ENCODE measurements at regions not wholly inside any gene's neighbourhood (a gene's known extent, or its start where the extent isn't known, plus 50 kb on each side); places are given as distances from the start of the nearest gene placed in this dataset.
"Not testable (repeated sequence)": the region's sequence is repeated elsewhere in the genome, so short reads cannot be mapped to it uniquely, and the experiment has no call there.

GRCh38 chr12:9420817-9421519 is 186.7 kb downstream of the KLRB1 start:
- H3K27me3 ChIP-seq (ENCODE audit: insufficient read depth, low read length); H3K9me3 ChIP-seq (ENCODE audit: insufficient read depth, low read depth, low read length); H3K36me3 ChIP-seq (ENCODE audit: insufficient read depth, low read depth, low read length); H3K4me3 ChIP-seq (ENCODE audit: low read length); H3K4me1 ChIP-seq (ENCODE audit: insufficient read depth, low read length); H3K9ac ChIP-seq (ENCODE audit: low read depth, low read length); H3K27ac ChIP-seq (ENCODE audit: low read length): not testable (repeated sequence)

- H3K36me3 ChIP-seq (ENCODE audit: insufficient read depth, low read depth, low read length); H3K9me3 ChIP-seq (ENCODE audit: insufficient read depth, low read depth, low read length); H3K4me1 ChIP-seq (ENCODE audit: insufficient read depth, low read length); H3K27me3 ChIP-seq (ENCODE audit: insufficient read depth, low read length); H3K27ac ChIP-seq (ENCODE audit: low read length); H3K4me3 ChIP-seq (ENCODE audit: low read length); H3K9ac ChIP-seq (ENCODE audit: low read depth, low read length): not testable (repeated sequence)
Observed at GRCh38 chr12:9418669-9419041, 189.1 kb downstream of the KLRB1 start.

GRCh38 chr12:9417947-9418668 is 189.6 kb downstream of the KLRB1 start:
- not testable (repeated sequence) for H3K9me3 ChIP-seq (ENCODE audit: insufficient read depth, low read depth, low read length); H3K9ac ChIP-seq (ENCODE audit: low read depth, low read length); H3K27me3 ChIP-seq (ENCODE audit: insufficient read depth, low read length); H3K4me1 ChIP-seq (ENCODE audit: insufficient read depth, low read length); H3K27ac ChIP-seq (ENCODE audit: low read length); H3K4me3 ChIP-seq (ENCODE audit: low read length); H3K36me3 ChIP-seq (ENCODE audit: insufficient read depth, low read depth, low read length)

- H3K9me3 ChIP-seq (ENCODE audit: insufficient read depth, low read depth, low read length); H3K4me1 ChIP-seq (ENCODE audit: insufficient read depth, low read length); H3K9ac ChIP-seq (ENCODE audit: low read depth, low read length); H3K27me3 ChIP-seq (ENCODE audit: insufficient read depth, low read length); H3K36me3 ChIP-seq (ENCODE audit: insufficient read depth, low read depth, low read length); H3K27ac ChIP-seq (ENCODE audit: low read length); H3K4me3 ChIP-seq (ENCODE audit: low read length): not testable (repeated sequence)
Observed at GRCh38 chr12:9417341-9417740, 190.4 kb downstream of the KLRB1 start.

- H3K4me3 ChIP-seq (ENCODE audit: low read length); H3K27ac ChIP-seq (ENCODE audit: low read length); H3K36me3 ChIP-seq (ENCODE audit: insufficient read depth, low read depth, low read length); H3K27me3 ChIP-seq (ENCODE audit: insufficient read depth, low read length); H3K9me3 ChIP-seq (ENCODE audit: insufficient read depth, low read depth, low read length); H3K9ac ChIP-seq (ENCODE audit: low read depth, low read length); H3K4me1 ChIP-seq (ENCODE audit: insufficient read depth, low read length): not testable (repeated sequence)
Observed at GRCh38 chr12:9416346-9416745, 191.4 kb downstream of the KLRB1 start.

GRCh38 chr12:9415898-9416297 is 191.8 kb downstream of the KLRB1 start:
- H3K27ac ChIP-seq (ENCODE audit: low read length); H3K4me1 ChIP-seq (ENCODE audit: insufficient read depth, low read length); H3K9ac ChIP-seq (ENCODE audit: low read depth, low read length); H3K27me3 ChIP-seq (ENCODE audit: insufficient read depth, low read length); H3K9me3 ChIP-seq (ENCODE audit: insufficient read depth, low read depth, low read length); H3K4me3 ChIP-seq (ENCODE audit: low read length); H3K36me3 ChIP-seq (ENCODE audit: insufficient read depth, low read depth, low read length): not testable (repeated sequence)

GRCh38 chr12:9413862-9414261 is 193.9 kb downstream of the KLRB1 start:
- H3K27me3 ChIP-seq (ENCODE audit: insufficient read depth, low read length); H3K9ac ChIP-seq (ENCODE audit: low read depth, low read length); H3K4me1 ChIP-seq (ENCODE audit: insufficient read depth, low read length); H3K9me3 ChIP-seq (ENCODE audit: insufficient read depth, low read depth, low read length); H3K27ac ChIP-seq (ENCODE audit: low read length); H3K36me3 ChIP-seq (ENCODE audit: insufficient read depth, low read depth, low read length); H3K4me3 ChIP-seq (ENCODE audit: low read length): not testable (repeated sequence)

GRCh38 chr12:9412459-9412858 is 195.3 kb downstream of the KLRB1 start:
- H3K27ac ChIP-seq (ENCODE audit: low read length); H3K27me3 ChIP-seq (ENCODE audit: insufficient read depth, low read length); H3K4me3 ChIP-seq (ENCODE audit: low read length); H3K4me1 ChIP-seq (ENCODE audit: insufficient read depth, low read length); H3K36me3 ChIP-seq (ENCODE audit: insufficient read depth, low read depth, low read length); H3K9ac ChIP-seq (ENCODE audit: low read depth, low read length); H3K9me3 ChIP-seq (ENCODE audit: insufficient read depth, low read depth, low read length): not testable (repeated sequence)

- H3K4me1 ChIP-seq (ENCODE audit: insufficient read depth, low read length); H3K36me3 ChIP-seq (ENCODE audit: insufficient read depth, low read depth, low read length); H3K27ac ChIP-seq (ENCODE audit: low read length); H3K4me3 ChIP-seq (ENCODE audit: low read length); H3K9me3 ChIP-seq (ENCODE audit: insufficient read depth, low read depth, low read length); H3K27me3 ChIP-seq (ENCODE audit: insufficient read depth, low read length); H3K9ac ChIP-seq (ENCODE audit: low read depth, low read length): not testable (repeated sequence)
Observed at GRCh38 chr12:9411616-9412268, 196.0 kb downstream of the KLRB1 start.

- H3K4me3 ChIP-seq (ENCODE audit: low read length), result peak overlapping the region; percentile 30; the same call in 1 of the 2 replicates
- not testable (repeated sequence) for H3K36me3 ChIP-seq (ENCODE audit: insufficient read depth, low read depth, low read length); H3K27ac ChIP-seq (ENCODE audit: low read length); H3K9ac ChIP-seq (ENCODE audit: low read depth, low read length); H3K4me1 ChIP-seq (ENCODE audit: insufficient read depth, low read length); H3K9me3 ChIP-seq (ENCODE audit: insufficient read depth, low read depth, low read length); H3K27me3 ChIP-seq (ENCODE audit: insufficient read depth, low read length)
Observed at GRCh38 chr12:9407425-9407748, 199.2 kb upstream of the PZP start.

GRCh38 chr12:9406564-9407424 is 198.6 kb upstream of the PZP start:
- H3K4me1 ChIP-seq (ENCODE audit: insufficient read depth, low read length), result no peaks in the 10 kb centered on the region
- no peaks in the 10 kb centered on the region for H3K36me3 ChIP-seq (ENCODE audit: insufficient read depth, low read depth, low read length)
- H3K9ac ChIP-seq (ENCODE audit: low read depth, low read length), result no peak overlapping the region
- H3K4me3 ChIP-seq (ENCODE audit: low read length), result peak overlapping the region; percentile 30; the same call in 1 of the 2 replicates
- no peak overlapping the region for H3K27ac ChIP-seq (ENCODE audit: low read length)
- H3K9me3 ChIP-seq (ENCODE audit: insufficient read depth, low read depth, low read length), result no peaks in the 10 kb centered on the region
- H3K27me3 ChIP-seq (ENCODE audit: insufficient read depth, low read length), result no peaks in the 10 kb centered on the region
